ENCODE measurements at regions not wholly inside any gene's neighbourhood (a gene's known extent, or its start where the extent isn't known, plus 50 kb on each side); places are given as distances from the start of the nearest gene placed in this dataset.

DNA sequence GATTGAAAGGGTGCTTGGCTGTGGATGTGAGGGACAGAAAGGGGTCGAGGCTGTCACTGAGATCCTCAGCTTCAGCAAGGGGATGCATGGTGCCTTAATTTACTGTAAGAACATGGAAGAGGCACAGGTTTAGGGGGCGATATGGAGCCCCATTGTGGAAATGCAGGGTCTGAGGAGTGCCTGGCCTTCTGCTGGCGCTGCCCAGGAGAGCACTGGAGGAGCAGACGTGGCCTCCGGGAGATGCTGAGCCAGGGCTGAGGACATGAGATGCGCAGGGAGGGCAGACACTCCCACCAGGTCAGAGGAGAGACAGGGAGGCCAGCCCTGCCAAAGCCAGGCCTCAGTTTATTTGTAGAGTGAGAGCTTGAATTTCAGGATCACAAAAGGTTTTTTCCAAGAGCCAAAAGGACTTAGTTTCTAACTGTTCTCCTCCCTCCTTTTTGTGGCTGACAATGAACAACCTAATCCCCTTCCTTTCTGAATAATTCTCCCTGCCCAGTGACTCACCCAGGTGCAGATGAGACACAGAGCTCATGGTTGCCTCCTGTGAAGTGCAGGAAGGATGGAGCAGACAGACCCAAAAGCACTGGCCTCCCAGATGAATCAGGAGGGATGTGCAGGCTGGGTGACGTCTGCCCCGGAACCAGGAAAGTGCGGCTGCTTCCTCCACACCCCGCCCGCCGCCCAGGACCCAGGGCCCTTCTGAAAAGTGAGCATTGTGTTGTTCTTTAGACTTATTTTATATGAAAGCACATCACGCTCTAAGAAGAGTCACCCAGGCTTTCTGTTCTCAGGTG is 73.0 kb upstream of the TMPRSS2 start:
- no peak for TF ChIP-seq POLR2A (IDR thresholded peaks at IDR 0.05)
- TF ChIP-seq, protein P1, sequence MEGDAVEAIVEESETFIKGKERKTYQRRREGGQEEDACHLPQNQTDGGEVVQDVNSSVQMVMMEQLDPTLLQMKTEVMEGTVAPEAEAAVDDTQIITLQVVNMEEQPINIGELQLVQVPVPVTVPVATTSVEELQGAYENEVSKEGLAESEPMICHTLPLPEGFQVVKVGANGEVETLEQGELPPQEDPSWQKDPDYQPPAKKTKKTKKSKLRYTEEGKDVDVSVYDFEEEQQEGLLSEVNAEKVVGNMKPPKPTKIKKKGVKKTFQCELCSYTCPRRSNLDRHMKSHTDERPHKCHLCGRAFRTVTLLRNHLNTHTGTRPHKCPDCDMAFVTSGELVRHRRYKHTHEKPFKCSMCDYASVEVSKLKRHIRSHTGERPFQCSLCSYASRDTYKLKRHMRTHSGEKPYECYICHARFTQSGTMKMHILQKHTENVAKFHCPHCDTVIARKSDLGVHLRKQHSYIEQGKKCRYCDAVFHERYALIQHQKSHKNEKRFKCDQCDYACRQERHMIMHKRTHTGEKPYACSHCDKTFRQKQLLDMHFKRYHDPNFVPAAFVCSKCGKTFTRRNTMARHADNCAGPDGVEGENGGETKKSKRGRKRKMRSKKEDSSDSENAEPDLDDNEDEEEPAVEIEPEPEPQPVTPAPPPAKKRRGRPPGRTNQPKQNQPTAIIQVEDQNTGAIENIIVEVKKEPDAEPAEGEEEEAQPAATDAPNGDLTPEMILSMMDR (IDR thresholded peaks at IDR 0.05), result no peak

Measured in vagina (tissue), 2 donors.